Calu3 (cell line): ENCODE measurements at regions not wholly inside any gene's neighbourhood (a gene's known extent, or its start where the extent isn't known, plus 50 kb on each side); places are given as distances from the start of the nearest gene placed in this dataset.

ENCODE experiments used
- BruUV-seq: library from RNA; stranded (reverse); fragments of 400-500 nt; replicated peaks from 2 replicates; lab custom pipeline; 2021; lab: Mats Ljungman, UMichigan
- CTCF ChIA-PET: fragments of 300-600 bp; sonication (Branson Sonifier 250); formaldehyde crosslinking; loops from one replicate; lab custom pipeline; 2022; ENCODE audit warnings: antibody characterized with exemption; lab: Charles Lee
- DNase-seq: peaks from one replicate; pipeline ENCODE4 v3.0.0; 2022
- H3K27ac Mint-ChIP-seq: one replicate; pipeline ENCODE4 v1.8.0; 2022; ENCODE audit warnings: mixed read lengths; ENCODE audit not compliant: unreplicated experiment
- H3K27me3 Mint-ChIP-seq: one replicate; pipeline ENCODE4 v1.8.0; 2022; ENCODE audit warnings: mixed read lengths; ENCODE audit not compliant: unreplicated experiment
- H3K36me3 Mint-ChIP-seq: one replicate; pipeline ENCODE4 v1.8.0; 2022; ENCODE audit warnings: mild to moderate bottlenecking, moderate library complexity, mixed read lengths; ENCODE audit not compliant: insufficient read depth, unreplicated experiment
- H3K4me1 Mint-ChIP-seq: one replicate; pipeline ENCODE4 v1.8.0; 2022; ENCODE audit warnings: mild to moderate bottlenecking, low read depth, mixed read lengths; ENCODE audit not compliant: unreplicated experiment
- H3K4me3 Mint-ChIP-seq: one replicate; pipeline ENCODE4 v1.8.0; 2022; ENCODE audit warnings: mild to moderate bottlenecking, low read depth, moderate library complexity, mixed read lengths; ENCODE audit not compliant: unreplicated experiment
- H3K9me3 Mint-ChIP-seq: one replicate; pipeline ENCODE4 v1.8.0; 2022; ENCODE audit warnings: low read depth, mixed read lengths; ENCODE audit not compliant: unreplicated experiment
- intact Hi-C: fragments of 100-400 bp; cut with micrococcal nuclease; formaldehyde crosslinking; loops from one replicate; pipeline ENCODE4 v1.10.0; 2022; ENCODE audit not compliant: unreplicated experiment
- TF ChIP-seq, protein P1 (sequence below): fragments of 200-600 bp; IDR thresholded peaks from one replicate; pipeline ENCODE4 v1.8.0; 2022; ENCODE audit warnings: antibody characterized with exemption; ENCODE audit not compliant: unreplicated experiment

DNA sequence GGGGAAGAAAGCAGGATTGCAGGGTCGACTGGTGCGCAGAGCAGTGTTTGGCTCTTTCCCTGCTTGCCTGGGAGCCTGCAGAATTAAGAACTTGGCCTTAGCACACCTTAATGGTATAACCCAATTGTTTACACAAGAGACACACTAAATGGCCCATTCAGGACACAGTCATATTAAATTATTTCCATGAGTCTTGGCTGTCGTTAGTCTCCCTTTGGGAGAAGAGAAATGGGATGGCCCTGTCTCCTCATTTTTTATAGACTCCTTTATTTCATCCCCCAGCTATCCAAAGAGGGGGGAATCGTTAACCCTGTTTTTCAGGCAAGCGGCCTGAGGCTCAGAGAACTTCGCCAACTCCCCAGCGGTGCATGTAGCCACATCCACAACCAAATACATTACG is 282.5 kb downstream of the SUCLA2 start:
- H3K4me1 Mint-ChIP-seq = no peaks in the 10 kb centered on the region
- intact Hi-C loops = no loop called here
- no peaks in the 10 kb centered on the region for H3K9me3 Mint-ChIP-seq
- TF ChIP-seq, protein P1, sequence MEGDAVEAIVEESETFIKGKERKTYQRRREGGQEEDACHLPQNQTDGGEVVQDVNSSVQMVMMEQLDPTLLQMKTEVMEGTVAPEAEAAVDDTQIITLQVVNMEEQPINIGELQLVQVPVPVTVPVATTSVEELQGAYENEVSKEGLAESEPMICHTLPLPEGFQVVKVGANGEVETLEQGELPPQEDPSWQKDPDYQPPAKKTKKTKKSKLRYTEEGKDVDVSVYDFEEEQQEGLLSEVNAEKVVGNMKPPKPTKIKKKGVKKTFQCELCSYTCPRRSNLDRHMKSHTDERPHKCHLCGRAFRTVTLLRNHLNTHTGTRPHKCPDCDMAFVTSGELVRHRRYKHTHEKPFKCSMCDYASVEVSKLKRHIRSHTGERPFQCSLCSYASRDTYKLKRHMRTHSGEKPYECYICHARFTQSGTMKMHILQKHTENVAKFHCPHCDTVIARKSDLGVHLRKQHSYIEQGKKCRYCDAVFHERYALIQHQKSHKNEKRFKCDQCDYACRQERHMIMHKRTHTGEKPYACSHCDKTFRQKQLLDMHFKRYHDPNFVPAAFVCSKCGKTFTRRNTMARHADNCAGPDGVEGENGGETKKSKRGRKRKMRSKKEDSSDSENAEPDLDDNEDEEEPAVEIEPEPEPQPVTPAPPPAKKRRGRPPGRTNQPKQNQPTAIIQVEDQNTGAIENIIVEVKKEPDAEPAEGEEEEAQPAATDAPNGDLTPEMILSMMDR = no peak
- no peaks in the 10 kb centered on the region for H3K36me3 Mint-ChIP-seq
- H3K27ac Mint-ChIP-seq = no peak overlapping the region
- BruUV-seq = no TSS peak
- CTCF ChIA-PET = no interaction called here
- no peak for DNase-seq
- no peak overlapping the region for H3K4me3 Mint-ChIP-seq
- H3K27me3 Mint-ChIP-seq = no peaks in the 10 kb centered on the region

DNA sequence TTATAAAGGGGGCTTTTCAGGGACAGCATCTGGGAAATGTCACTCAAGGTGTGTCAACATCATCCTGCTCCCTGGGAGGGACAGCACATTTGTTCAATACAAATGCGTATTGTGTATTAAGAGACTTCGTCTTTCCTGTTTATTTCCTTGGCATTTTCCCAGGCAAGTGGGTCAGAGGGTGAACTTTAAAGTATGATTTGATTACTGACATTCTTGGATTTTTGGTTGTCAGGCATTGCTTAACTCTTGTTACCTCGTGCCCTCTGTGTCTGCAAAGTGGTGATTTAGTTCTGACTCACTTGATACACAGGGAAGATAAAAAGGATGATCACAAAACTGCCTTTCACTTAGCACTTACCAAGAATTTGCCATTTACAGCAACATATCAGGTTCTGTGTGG is 292.7 kb downstream of the SUCLA2 start:
- peak overlapping the region; percentile 55 for H3K4me3 Mint-ChIP-seq
- CTCF ChIA-PET = no interaction called here
- no TSS peak for BruUV-seq
- intact Hi-C loops = loop anchor here (1.0 kb wide), 1 partner anchor 18 kb away; no protein-coding TSS in a partner anchor
- H3K9me3 Mint-ChIP-seq = no peaks in the 10 kb centered on the region
- H3K36me3 Mint-ChIP-seq = peaks cover 10% of the 10 kb centered on the region
- peak; percentile 47 for DNase-seq
- H3K4me1 Mint-ChIP-seq = peaks cover 27% of the 10 kb centered on the region
- TF ChIP-seq, protein P1 = no peak
- H3K27ac Mint-ChIP-seq = peak overlapping the region; percentile 99
- H3K27me3 Mint-ChIP-seq = no peaks in the 10 kb centered on the region

DNA sequence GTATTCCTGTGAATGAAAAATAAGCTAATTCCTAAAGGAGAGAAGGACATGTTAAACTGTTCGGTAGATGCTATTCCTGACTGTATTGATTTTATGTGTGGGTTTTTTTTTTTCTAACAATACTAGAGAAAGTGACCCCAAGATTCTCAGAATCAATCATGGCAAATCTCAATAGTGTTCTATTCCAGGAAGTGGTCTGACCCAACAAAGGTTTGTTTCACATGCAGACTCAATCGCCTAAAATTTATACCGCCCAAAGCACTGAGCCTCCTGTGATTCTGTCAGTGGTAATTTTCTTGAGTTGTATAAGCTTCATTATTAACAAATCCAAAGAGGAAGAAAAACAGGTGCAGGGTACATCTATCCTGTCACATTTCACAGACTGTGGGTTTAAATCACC is 293.7 kb downstream of the SUCLA2 start:
- H3K4me1 Mint-ChIP-seq = peaks cover 27% of the 10 kb centered on the region
- no TSS peak for BruUV-seq
- CTCF ChIA-PET = interaction anchor here (1.0 kb wide), 1 partner anchor 113 kb away, joined by 3 read pairs; no protein-coding TSS in a partner anchor
- TF ChIP-seq, protein P1 = no peak
- intact Hi-C loops = no loop called here
- DNase-seq = no peak
- H3K4me3 Mint-ChIP-seq = no peak overlapping the region
- H3K36me3 Mint-ChIP-seq = peaks cover 10% of the 10 kb centered on the region
- peak overlapping the region; percentile 99 for H3K27ac Mint-ChIP-seq
- H3K27me3 Mint-ChIP-seq = no peaks in the 10 kb centered on the region
- H3K9me3 Mint-ChIP-seq = peaks cover under 1% of the 10 kb centered on the region

DNA sequence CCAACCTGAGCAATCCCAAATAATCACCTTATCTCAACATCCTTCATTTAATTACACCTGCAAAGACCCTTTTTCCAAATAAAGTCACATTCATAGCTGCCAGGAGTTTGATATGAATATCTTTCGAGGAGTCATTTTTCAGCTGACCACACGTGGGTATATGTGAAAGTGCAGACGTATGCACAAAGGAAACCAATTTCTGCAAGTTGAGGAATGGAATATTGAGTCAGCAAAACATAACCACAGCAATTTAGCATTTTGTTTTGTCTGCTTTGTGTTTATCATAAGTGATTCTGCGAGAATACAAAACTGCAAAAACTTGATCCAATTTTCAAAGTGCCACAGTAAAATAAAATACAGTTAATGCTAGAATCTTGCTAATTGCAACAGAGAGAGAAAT is 295.9 kb downstream of the SUCLA2 start:
- Mint-ChIP-seq H3K27me3 (no peaks in the 10 kb centered on the region), H3K9me3 (peaks cover 2% of the 10 kb centered on the region), H3K27ac (no peak overlapping the region), H3K4me3 (no peak overlapping the region), H3K36me3 (peaks cover 10% of the 10 kb centered on the region), H3K4me1 (peaks cover 27% of the 10 kb centered on the region)
- CTCF ChIA-PET = no interaction called here
- TF ChIP-seq, protein P1 = no peak
- intact Hi-C loops = no loop called here
- BruUV-seq = no TSS peak
- no peak for DNase-seq
